GM21529 (cell line): ENCODE measurements at regions not wholly inside any gene's neighbourhood (a gene's known extent, or its start where the extent isn't known, plus 50 kb on each side); places are given as distances from the start of the nearest gene placed in this dataset.

Experiments used
- ATAC-seq: cut with Tn5 transposase; IDR thresholded peaks from one replicate; pipeline ENCODE4 v1.9.1; 2021; ENCODE audit not compliant: unreplicated experiment

GRCh38 chr1:191561276-191561675 lies 597.0 kb upstream of the RGS18 start:
- no peak for ATAC-seq

GRCh38 chr1:191564275-191564674 lies 594.0 kb upstream of the RGS18 start:
- ATAC-seq, result no peak

- ATAC-seq, result no peak
Measured at GRCh38 chr1:191572479-191572878, 585.8 kb upstream of the RGS18 start.

GRCh38 chr1:191575180-191575579 lies 583.1 kb upstream of the RGS18 start:
- ATAC-seq, result no peak

GRCh38 chr1:191575746-191576145 lies 582.5 kb upstream of the RGS18 start:
- no peak for ATAC-seq

GRCh38 chr1:191577213-191577612 lies 581.0 kb upstream of the RGS18 start:
- no peak for ATAC-seq

- no peak for ATAC-seq
Measured at GRCh38 chr1:191578281-191578680, 580.0 kb upstream of the RGS18 start.

- no peak for ATAC-seq
Measured at GRCh38 chr1:191579019-191579418, 579.2 kb upstream of the RGS18 start.

- peak; percentile 74 for ATAC-seq
Measured at GRCh38 chr1:191582169-191582568, 576.1 kb upstream of the RGS18 start.

GRCh38 chr1:191585095-191585494 lies 573.2 kb upstream of the RGS18 start:
- no peak for ATAC-seq

- no peak for ATAC-seq
Measured at GRCh38 chr1:191588905-191589304, 569.4 kb upstream of the RGS18 start.

GRCh38 chr1:191589536-191589935 lies 568.7 kb upstream of the RGS18 start:
- no peak for ATAC-seq

- no peak for ATAC-seq
Measured at GRCh38 chr1:191590578-191590977, 567.7 kb upstream of the RGS18 start.

GRCh38 chr1:191592039-191592438 lies 566.2 kb upstream of the RGS18 start:
- ATAC-seq, result no peak

- ATAC-seq, result no peak
Measured at GRCh38 chr1:191592907-191593306, 565.4 kb upstream of the RGS18 start.

- ATAC-seq, result no peak
Measured at GRCh38 chr1:191595170-191595569, 563.1 kb upstream of the RGS18 start.

GRCh38 chr1:191608367-191608766 lies 549.9 kb upstream of the RGS18 start:
- no peak for ATAC-seq

- no peak for ATAC-seq
Measured at GRCh38 chr1:191609305-191609704, 549.0 kb upstream of the RGS18 start.

GRCh38 chr1:191615101-191615821 lies 543.0 kb upstream of the RGS18 start:
- ATAC-seq, result no peak

GRCh38 chr1:191618181-191618580 lies 540.1 kb upstream of the RGS18 start:
- ATAC-seq, result no peak

GRCh38 chr1:191620883-191621282 lies 537.4 kb upstream of the RGS18 start:
- ATAC-seq, result no peak

GRCh38 chr1:191624044-191624443 lies 534.2 kb upstream of the RGS18 start:
- ATAC-seq, result no peak

- ATAC-seq, result no peak
Measured at GRCh38 chr1:191629836-191630235, 528.4 kb upstream of the RGS18 start.
